NCI-H345 treated with DMSO at 0.1 percent for 48 hours (cell line): ENCODE measurements at regions not wholly inside any gene's neighbourhood (a gene's known extent, or its start where the extent isn't known, plus 50 kb on each side); places are given as distances from the start of the nearest gene placed in this dataset.
"Not testable (repeated sequence)": the region's sequence is repeated elsewhere in the genome, so short reads cannot be mapped to it uniquely, and the experiment has no call there.

Experiments used
- DNase-seq: peaks from one replicate; lab custom pipeline; 2025; ENCODE audit not compliant: unreplicated experiment; lab: John Stamatoyannopoulos, UW

DNA sequence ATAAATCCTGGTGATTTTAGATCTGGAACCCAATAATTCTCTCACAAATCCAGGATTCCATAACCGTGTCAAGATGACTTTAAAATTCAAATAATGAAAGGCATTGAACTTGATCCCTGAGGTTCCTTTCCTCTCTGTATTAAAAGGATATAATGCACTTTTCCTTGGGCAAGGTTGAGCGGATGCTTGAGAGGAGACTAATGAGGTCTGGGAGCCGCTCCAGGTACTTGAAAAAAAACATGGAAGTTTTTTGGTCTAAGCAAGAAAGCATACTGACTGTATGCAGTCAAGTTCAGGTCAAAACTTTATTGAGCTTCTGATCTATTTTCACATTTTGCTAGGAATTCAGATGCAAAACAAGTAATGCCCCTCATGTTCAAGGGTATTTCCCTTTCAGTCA lies 318.5 kb downstream of the RAD51AP2 start:
- no peak for DNase-seq

DNA sequence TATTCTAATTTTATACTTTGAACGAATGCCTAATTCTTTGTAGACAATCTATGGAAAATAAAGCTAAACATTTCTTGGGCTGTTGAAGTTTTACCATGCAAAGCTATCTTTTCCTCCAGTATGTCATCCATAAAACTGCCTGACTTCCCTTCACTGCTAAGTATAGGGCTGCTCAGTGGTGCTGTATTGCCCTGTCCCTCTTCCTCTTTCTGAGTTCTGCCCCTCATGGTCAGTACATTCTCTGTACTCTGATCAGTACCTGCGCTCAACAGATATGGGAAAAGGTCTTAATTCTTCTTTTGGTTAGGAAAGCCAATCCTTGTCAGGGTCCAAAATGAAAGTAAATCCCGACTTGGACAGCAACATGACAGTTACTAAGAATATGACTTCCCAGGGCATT lies 321.9 kb downstream of the RAD51AP2 start:
- DNase-seq, result no peak

- no peak for DNase-seq
Observed at GRCh38 chr2:17195016-17195415, 323.2 kb downstream of the RAD51AP2 start.

DNA sequence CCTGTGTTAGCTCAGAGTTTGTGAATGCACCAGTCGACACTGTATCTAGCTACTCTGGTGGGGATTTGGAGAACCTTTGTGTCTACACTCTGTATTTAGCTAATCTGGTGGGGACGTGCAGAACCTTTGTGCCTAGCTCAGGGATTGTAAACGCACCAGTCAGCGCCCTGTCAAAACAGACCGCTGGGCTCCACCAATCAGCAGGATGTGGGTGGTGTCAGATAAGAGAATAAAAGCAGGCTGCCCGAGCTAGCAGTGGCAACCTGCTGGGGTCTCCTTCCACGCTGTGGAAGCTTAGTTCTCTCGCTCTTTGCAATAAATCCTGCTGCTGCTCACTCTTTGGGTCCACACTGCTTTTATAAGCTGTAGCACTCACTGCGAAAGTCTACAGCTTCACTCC lies 324.2 kb downstream of the RAD51AP2 start:
- no peak for DNase-seq

GRCh38 chr2:17193433-17193890 lies 324.8 kb downstream of the RAD51AP2 start:
- DNase-seq, result not testable (repeated sequence)

DNA sequence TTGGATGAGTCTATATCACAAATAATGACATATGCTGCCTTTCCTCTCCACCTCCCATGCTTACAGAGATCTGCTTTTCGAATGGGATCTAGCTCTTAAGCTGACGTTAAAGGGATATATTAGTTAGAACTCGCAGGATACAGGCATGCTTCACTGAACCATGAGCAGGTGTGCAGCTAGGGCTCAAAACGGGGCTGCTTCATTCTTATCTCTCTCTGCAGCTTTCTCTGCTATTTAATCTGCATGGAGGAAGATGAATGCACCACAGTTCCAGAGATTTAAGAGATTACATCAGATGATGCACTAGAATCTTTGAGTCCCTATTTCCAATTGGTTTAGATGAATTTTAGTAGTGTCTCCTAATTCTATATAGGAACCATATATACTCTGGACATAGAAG lies 327.0 kb downstream of the RAD51AP2 start:
- no peak for DNase-seq

DNA sequence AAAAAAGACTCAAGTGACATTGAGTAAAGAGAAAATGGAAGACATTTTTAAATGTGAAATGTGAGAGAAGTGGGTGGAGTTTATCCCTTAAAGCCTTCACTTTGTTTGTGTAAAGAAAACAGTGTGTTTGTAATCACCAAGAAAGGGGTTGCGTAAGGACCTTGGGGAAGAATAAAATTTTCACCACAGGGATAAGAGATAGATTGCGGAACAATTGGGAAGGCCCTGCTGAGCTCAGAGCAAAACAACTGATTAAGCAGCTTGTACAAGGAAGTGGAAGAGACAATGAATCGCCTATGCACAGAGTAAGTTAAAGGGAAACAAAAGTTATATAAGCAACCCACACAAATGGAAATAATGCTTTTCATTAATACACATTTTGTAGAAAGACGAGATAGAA lies 327.7 kb downstream of the RAD51AP2 start:
- DNase-seq, result no peak

- no peak for DNase-seq
Observed at GRCh38 chr2:17188721-17189120, 329.5 kb downstream of the RAD51AP2 start.

GRCh38 chr2:17184512-17184911 lies 333.7 kb downstream of the RAD51AP2 start:
- no peak for DNase-seq

- no peak for DNase-seq
Observed at GRCh38 chr2:17182399-17182798, 335.8 kb downstream of the RAD51AP2 start.

DNA sequence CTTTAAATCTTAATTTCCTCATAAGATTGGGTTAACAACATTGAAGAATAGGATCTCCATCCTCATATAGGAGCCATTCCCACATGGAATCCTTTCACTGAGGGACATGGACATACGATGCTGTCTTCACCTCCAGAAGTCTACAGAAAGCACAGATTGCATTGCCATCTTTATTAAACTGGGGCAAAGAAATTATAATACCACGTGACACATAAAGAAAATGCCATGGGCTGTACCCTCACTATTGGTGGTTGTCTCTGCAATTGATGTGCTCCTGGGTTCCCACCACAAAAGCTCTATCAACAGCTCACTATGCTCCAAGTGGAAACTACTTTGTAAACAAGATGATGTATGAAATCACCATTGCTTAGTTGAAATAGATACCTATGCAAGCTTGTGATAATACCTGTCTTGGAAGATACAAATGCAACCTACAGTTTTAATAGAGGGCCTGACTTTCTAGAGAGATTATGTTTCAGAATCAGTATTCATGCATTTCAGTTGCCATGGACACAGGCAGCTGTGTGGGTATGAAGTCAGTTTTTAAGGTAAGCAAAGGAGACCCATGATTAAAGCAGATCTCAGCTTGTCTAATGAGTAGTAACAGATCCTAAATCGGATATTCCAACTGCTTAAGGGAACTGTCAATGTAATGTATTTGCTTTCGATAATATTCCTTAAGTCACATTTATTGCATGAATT lies 337.0 kb downstream of the RAD51AP2 start:
- no peak for DNase-seq

DNA sequence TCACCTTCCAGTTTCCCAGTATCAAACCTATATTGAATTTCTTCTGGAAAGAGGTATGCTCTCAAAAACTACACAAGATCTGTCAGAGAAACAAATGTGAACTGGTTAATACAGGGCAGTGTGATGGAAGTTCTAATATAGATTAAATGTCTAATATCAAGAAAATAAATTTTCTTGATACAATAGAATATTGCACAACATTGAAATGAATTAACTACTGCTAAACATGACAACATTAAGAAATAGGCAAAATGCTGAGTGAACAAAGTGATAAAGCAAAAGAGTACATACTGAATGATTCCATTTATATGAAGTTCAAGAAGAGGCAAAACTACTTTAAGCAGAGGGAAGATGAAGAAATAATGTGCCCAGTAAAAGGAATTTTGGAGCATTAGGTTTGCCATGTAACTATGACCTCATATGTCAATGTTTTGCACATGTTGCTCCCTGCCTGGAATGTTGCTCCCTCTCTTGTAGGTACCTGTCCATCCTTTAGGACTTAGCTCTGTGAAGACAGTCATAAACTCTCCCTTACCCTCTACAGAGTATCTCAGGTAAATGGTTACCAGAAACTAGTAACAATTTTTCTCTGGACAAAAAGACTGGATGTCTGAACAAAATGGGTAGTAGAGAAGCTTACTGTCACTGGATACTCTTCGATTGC lies 339.0 kb downstream of the RAD51AP2 start:
- no peak for DNase-seq

- DNase-seq, result no peak
Observed at GRCh38 chr2:17177088-17177487, 341.2 kb downstream of the RAD51AP2 start.

- DNase-seq, result no peak
Observed at GRCh38 chr2:17171446-17172049, 346.7 kb downstream of the RAD51AP2 start.

GRCh38 chr2:17166506-17166905 lies 351.7 kb downstream of the RAD51AP2 start:
- no peak for DNase-seq

DNA sequence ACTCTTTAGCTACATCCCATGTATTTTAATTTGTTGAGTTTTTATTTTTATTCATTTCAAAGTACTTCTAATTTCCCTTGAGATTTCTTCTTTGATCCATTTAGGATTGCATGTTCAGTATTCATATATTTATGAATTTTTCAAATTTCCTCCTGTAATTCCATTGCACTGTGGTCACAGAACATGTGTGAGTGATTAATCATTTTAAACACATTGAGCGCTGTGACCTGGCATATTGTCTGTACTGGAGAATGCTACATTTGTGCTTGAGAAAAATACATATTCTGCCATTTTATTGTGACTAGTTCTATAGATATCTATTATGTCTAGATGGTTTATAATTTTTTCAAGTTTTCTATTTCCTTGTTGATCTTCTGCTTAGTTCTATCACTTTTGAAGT lies 353.7 kb downstream of the RAD51AP2 start:
- DNase-seq, result no peak

GRCh38 chr2:17163638-17164037 lies 354.6 kb downstream of the RAD51AP2 start:
- DNase-seq, result no peak

DNA sequence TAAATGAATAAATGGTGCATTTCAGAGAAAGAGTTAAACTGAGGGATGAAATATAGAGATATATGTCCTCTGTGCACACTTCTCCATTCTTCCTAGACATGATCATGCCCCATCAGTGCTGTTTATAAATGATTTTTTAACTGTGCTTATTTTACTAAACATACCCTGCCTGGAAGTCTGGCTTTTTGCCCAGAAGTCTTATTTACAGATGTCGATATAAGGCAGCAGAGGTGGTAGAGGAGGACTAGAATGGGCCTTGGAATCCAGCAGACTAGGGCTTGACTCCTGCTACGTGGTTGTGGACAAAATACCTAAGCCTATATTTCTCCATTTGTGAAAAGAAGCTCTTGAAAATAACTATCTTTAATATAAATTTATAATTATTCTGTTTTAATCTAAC lies 355.5 kb downstream of the RAD51AP2 start:
- DNase-seq, result peak; percentile 26

GRCh38 chr2:17160594-17160993 lies 357.6 kb downstream of the RAD51AP2 start:
- DNase-seq, result no peak

GRCh38 chr2:17156086-17156485 lies 362.2 kb downstream of the RAD51AP2 start:
- no peak for DNase-seq

DNA sequence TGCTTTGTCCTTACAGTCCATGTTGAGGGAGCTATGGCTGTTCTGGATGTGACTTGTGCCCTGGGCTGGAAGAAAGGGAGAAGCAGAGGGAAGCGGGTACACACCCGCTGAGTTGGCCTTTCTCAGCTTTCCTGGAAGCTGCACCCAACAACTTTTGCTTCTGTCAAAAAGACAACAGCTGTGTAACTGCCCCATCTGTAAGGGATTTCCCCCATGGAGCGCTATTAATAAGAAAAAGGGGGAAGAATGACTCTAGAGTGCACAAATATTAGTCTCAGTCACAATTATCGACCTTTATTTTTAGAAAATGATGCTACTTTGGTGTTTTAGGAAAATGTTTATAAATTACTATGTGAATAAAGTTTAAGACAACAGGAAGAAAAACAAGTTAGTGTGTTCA lies 368.3 kb downstream of the RAD51AP2 start:
- DNase-seq, result no peak

DNA sequence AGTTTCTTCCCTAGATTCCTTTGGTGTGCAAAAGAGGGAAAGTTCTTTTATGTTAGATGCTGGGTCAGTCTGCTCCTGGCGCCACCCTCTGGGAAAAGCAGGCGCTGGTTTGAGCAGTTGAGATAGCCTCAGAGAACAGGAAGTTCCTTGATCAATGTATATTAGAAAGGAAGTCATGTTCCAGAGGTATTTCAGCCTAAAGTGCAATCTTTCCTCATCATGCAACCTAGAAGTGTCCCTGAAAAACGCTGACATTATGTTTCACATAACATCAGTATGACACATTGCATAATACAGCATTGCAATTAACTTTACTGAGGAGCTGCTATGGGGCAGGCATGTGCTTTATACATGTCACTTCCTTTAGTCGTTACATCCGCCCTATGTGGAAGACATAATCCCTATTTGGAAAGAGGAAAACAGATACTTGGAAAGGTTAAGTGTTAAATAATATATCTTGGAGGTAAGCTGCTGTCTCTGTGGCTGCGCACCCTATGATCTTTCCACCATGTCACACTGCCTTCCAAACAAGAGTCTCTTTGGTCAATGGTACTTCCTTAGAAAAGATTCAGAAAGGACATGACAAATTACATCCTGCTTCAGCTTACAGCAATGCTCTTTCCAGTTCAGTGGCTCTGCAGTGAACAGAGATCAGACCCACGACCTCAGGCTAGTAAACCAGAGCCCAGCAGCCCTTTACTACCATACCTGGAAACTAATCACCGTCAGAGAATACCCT lies 369.7 kb downstream of the RAD51AP2 start:
- peak; percentile 14 for DNase-seq
